HEK293T (cell line): ENCODE measurements at regions not wholly inside any gene's neighbourhood (a gene's known extent, or its start where the extent isn't known, plus 50 kb on each side); places are given as distances from the start of the nearest gene placed in this dataset.

Experiments used
- CTCF ChIA-PET: fragments of 350-600 bp; formaldehyde crosslinking; extraction: SDS; loops from one replicate; lab custom pipeline; 2021; ENCODE audit warnings: antibody characterized with exemption, inconsistent platforms; lab: Yijun Ruan, JAX
- POLR2A ChIA-PET: fragments of 350-600 bp; formaldehyde crosslinking; extraction: SDS; loops from one replicate; lab custom pipeline; 2020; ENCODE audit warnings: antibody characterized with exemption, inconsistent platforms; lab: Yijun Ruan, JAX
- DNase-seq: peaks from one replicate; pipeline ENCODE4 v3.0.0; 2012; ENCODE audit warnings: mixed read lengths; ENCODE audit errors: extremely low spot score
- ARNT ChIP-seq: fragments of 450-650 bp; IDR thresholded peaks from 2 replicates; pipeline ENCODE4 v1.6.1; 2017; ENCODE audit warnings: mild to moderate bottlenecking
- BHLHE40 ChIP-seq: fragments of 450-650 bp; IDR thresholded peaks from 2 replicates; pipeline ENCODE4 v1.6.1; 2016; ENCODE audit warnings: mild to moderate bottlenecking, moderate library complexity, borderline replicate concordance
- CTBP1 ChIP-seq: fragments of 450-650 bp; IDR thresholded peaks from 2 replicates; pipeline ENCODE4 v1.6.1; 2016; ENCODE audit warnings: borderline replicate concordance
- ELF4 ChIP-seq: fragments of 450-650 bp; IDR thresholded peaks from 2 replicates; pipeline ENCODE4 v1.6.1; 2017; ENCODE audit warnings: antibody characterized with exemption
- FOXA1 ChIP-seq: fragments of 450-650 bp; IDR thresholded peaks from 2 replicates; pipeline ENCODE4 v1.6.1; 2016; ENCODE audit warnings: mild to moderate bottlenecking
- FOXK2 ChIP-seq: fragments of 450-650 bp; IDR thresholded peaks from 2 replicates; pipeline ENCODE4 v1.6.1; 2016; ENCODE audit warnings: mild to moderate bottlenecking
- FOXM1 ChIP-seq: fragments of 450-650 bp; IDR thresholded peaks from 2 replicates; pipeline ENCODE4 v1.6.1; 2017; ENCODE audit warnings: mild to moderate bottlenecking, borderline replicate concordance
- HDGF ChIP-seq: fragments of 450-650 bp; IDR thresholded peaks from 2 replicates; pipeline ENCODE4 v1.6.1; 2017; ENCODE audit warnings: antibody characterized with exemption, borderline replicate concordance
- L3MBTL2 ChIP-seq: fragments of 450-650 bp; conservative IDR thresholded peaks from 2 replicates; pipeline ENCODE4 v1.6.1; 2016; ENCODE audit warnings: mild to moderate bottlenecking
- LEF1 ChIP-seq: fragments of 450-650 bp; IDR thresholded peaks from 2 replicates; pipeline ENCODE4 v1.6.1; 2017; ENCODE audit warnings: mild to moderate bottlenecking, borderline replicate concordance
- NFRKB ChIP-seq: fragments of 450-650 bp; IDR thresholded peaks from 2 replicates; pipeline ENCODE4 v1.6.1; 2016; ENCODE audit warnings: mild to moderate bottlenecking, moderate library complexity
- PKNOX1 ChIP-seq: fragments of 450-650 bp; IDR thresholded peaks from 2 replicates; pipeline ENCODE4 v1.6.1; 2016
- SP1 ChIP-seq: fragments of 450-650 bp; IDR thresholded peaks from 2 replicates; pipeline ENCODE4 v1.6.1; 2017
- SUZ12 ChIP-seq: fragments of 450-650 bp; IDR thresholded peaks from 2 replicates; pipeline ENCODE4 v1.6.1; 2016; ENCODE audit warnings: mild to moderate bottlenecking
- TARDBP ChIP-seq: fragments of 450-650 bp; IDR thresholded peaks from 2 replicates; pipeline ENCODE4 v1.6.1; 2016
- ZNF384 ChIP-seq: fragments of 450-650 bp; IDR thresholded peaks from 2 replicates; pipeline ENCODE4 v1.6.1; 2016

GRCh38 chr2:15720561-15721307 is 129.1 kb downstream of the DDX1 start:
- no peak for DNase-seq
- ChIA-PET CTCF (no interaction called here), POLR2A (no interaction called here)
- TF ChIP-seq L3MBTL2 (no peak), PKNOX1 (no peak), SUZ12 (no peak)

- TF ChIP-seq ARNT (no peak), CTBP1 (no peak), FOXK2 (no peak), L3MBTL2 (no peak), SUZ12 (no peak), FOXA1 (no peak), ZNF384 (no peak)
- ChIA-PET CTCF (no interaction called here), POLR2A (no interaction called here)
- no peak for DNase-seq
Observed at GRCh38 chr2:15721411-15722067, 129.9 kb downstream of the DDX1 start.

- DNase-seq, result no peak
- POLR2A ChIA-PET, result no interaction called here
- no peak for TF ChIP-seq FOXA1
- TF ChIP-seq CTBP1, result no peak
- TF ChIP-seq TARDBP, result no peak
- no peak for TF ChIP-seq ZNF384
- TF ChIP-seq PKNOX1, result no peak
- TF ChIP-seq FOXK2, result no peak
- no peak for TF ChIP-seq NFRKB
- TF ChIP-seq ELF4, result no peak
- no peak for TF ChIP-seq SP1
- CTCF ChIA-PET, result no interaction called here
Observed at GRCh38 chr2:15722980-15723379, 131.3 kb downstream of the DDX1 start.

GRCh38 chr2:15724235-15724634 is 132.6 kb downstream of the DDX1 start:
- ChIA-PET CTCF (interaction anchor here (0.6 kb wide), 1 partner anchor 49 kb away, joined by 3 read pairs; no protein-coding TSS in a partner anchor), POLR2A (no interaction called here)
- TF ChIP-seq NFRKB (no peak), CTBP1 (no peak), ELF4 (no peak), PKNOX1 (no peak), HDGF (no peak), FOXA1 (no peak), FOXM1 (no peak), LEF1 (no peak), BHLHE40 (no peak), ARNT (no peak), SP1 (no peak), SUZ12 (no peak), FOXK2 (no peak), ZNF384 (no peak), L3MBTL2 (no peak), TARDBP (no peak)
- no peak for DNase-seq

GRCh38 chr2:15725101-15725781 is 133.6 kb downstream of the DDX1 start:
- POLR2A ChIA-PET, result no interaction called here
- no peak for DNase-seq
- TF ChIP-seq HDGF (no peak), SUZ12 (no peak), PKNOX1 (no peak), LEF1 (no peak), SP1 (no peak), ARNT (no peak), FOXK2 (no peak), BHLHE40 (no peak), L3MBTL2 (no peak), ELF4 (no peak), NFRKB (no peak), ZNF384 (no peak), FOXA1 (no peak), TARDBP (no peak)
- CTCF ChIA-PET, result no interaction called here

GRCh38 chr2:15725782-15726112 is 134.1 kb downstream of the DDX1 start:
- TF ChIP-seq BHLHE40, result no peak
- TF ChIP-seq HDGF, result no peak
- no peak for TF ChIP-seq TARDBP
- no peak for TF ChIP-seq FOXM1
- no peak for TF ChIP-seq ZNF384
- TF ChIP-seq ELF4, result no peak
- no peak for TF ChIP-seq CTBP1
- TF ChIP-seq LEF1, result no peak
- no peak for TF ChIP-seq ARNT
- no peak for TF ChIP-seq FOXA1
- TF ChIP-seq L3MBTL2, result no peak
- no peak for TF ChIP-seq SP1
- no peak for TF ChIP-seq NFRKB
- POLR2A ChIA-PET, result no interaction called here
- DNase-seq, result no peak
- CTCF ChIA-PET, result no interaction called here
